B cell (primary cell): ENCODE measurements at regions not wholly inside any gene's neighbourhood (a gene's known extent, or its start where the extent isn't known, plus 50 kb on each side); places are given as distances from the start of the nearest gene placed in this dataset.

Source experiments
- ATAC-seq: fragments of 200-7000 bp; cut with Tn5 transposase; one replicate; pipeline ENCODE4 v1.10.0; 2021; ENCODE audit warnings: low read depth, mild to moderate bottlenecking, moderate number of reproducible peaks, moderate library complexity
- CTCF ChIA-PET: fragments of 350-600 bp; sonication (Branson Sonifier 250); formaldehyde crosslinking; loops from one replicate; lab custom pipeline; 2021; ENCODE audit warnings: antibody characterized with exemption, inconsistent platforms; lab: Charles Lee
- POLR2A ChIA-PET: fragments of 350-600 bp; sonication (Branson Sonifier 250); formaldehyde crosslinking; loops from one replicate; lab custom pipeline; 2021; ENCODE audit warnings: antibody characterized with exemption; lab: Charles Lee
- DNase-seq: peaks from one replicate; pipeline ENCODE4 v3.0.0; 2013
- H2AFZ ChIP-seq: 2 replicates; pipeline ENCODE4 v1.6.1; 2012; ENCODE audit warnings: mild to moderate bottlenecking, low read depth, low read length; ENCODE audit not compliant: insufficient read depth, poor library complexity, severe bottlenecking
- H3K27ac ChIP-seq, 2 donors: 1 replicate in 1 of 2; 2 replicates in 1 of 2; pipeline ENCODE4 v1.5.1; 2012 to 2013; ENCODE audit warnings: low read length in 2 of 2, mild to moderate bottlenecking in 2 of 2, moderate library complexity in 1 of 2
- H3K27me3 ChIP-seq, 4 experiments: fragments of 200-600 bp in 1 of 4; sonication (generic) in 1 of 4; replicated peaks in 1 of 4; 1 replicate in 2 of 4; 2 replicates in 2 of 4; pipeline versions ENCODE4 v1.6.1 to v1.7.0; 2013 to 2016; ENCODE audit warnings: low read length in 3 of 4, mild to moderate bottlenecking in 2 of 4, mixed read lengths in 1 of 4, moderate library complexity in 1 of 4; ENCODE audit not compliant: insufficient read depth in 4 of 4, control insufficient read depth in 3 of 4; ENCODE audit errors: control extremely low read depth in 1 of 4
- H3K36me3 ChIP-seq, 2 experiments: replicated peaks in 1 of 2; 1 replicate in 1 of 2; 2 replicates in 1 of 2; pipeline versions ENCODE4 v1.6.1 to v1.7.1; 2013; ENCODE audit warnings: low read length in 1 of 2; ENCODE audit not compliant: insufficient read depth in 2 of 2, control insufficient read depth in 1 of 2; ENCODE audit errors: control extremely low read depth in 1 of 2, extremely low read depth in 1 of 2
- H3K4me1 ChIP-seq, 2 donors: fragments of 200-600 bp in 1 of 2; sonication (generic) in 1 of 2; 1 replicate in 1 of 2; 2 replicates in 1 of 2; pipeline versions ENCODE4 v1.5.1 to v1.6.1; 2013 to 2017; ENCODE audit warnings: low read length in 2 of 2; ENCODE audit not compliant: control insufficient read depth in 2 of 2, insufficient read depth in 2 of 2
- H3K4me2 ChIP-seq: replicated peaks from 2 replicates; pipeline ENCODE3; 2012; ENCODE audit warnings: mild to moderate bottlenecking, low read depth, low read length; ENCODE audit not compliant: poor library complexity, severe bottlenecking
- H3K4me3 ChIP-seq, 5 experiments: fragments of 200-600 bp in 1 of 5; sonication (generic) in 1 of 5; 1 replicate in 3 of 5; 2 replicates in 2 of 5; pipeline versions ENCODE4 v1.5.1 to v1.7.0; 2011 to 2016; ENCODE audit warnings: low read length in 4 of 5, mild to moderate bottlenecking in 4 of 5, low read depth in 2 of 5, control low read depth in 1 of 5, moderate library complexity in 1 of 5; ENCODE audit not compliant: insufficient read depth in 1 of 5; ENCODE audit errors: control extremely low read depth in 1 of 5, extremely low read depth in 1 of 5
- H3K79me2 ChIP-seq: fragments of 200-600 bp; sonication (generic); one replicate; pipeline ENCODE4 v1.6.0; 2016; ENCODE audit warnings: low read length; ENCODE audit not compliant: control insufficient read depth, insufficient read depth
- H3K9ac ChIP-seq: fragments of 200-600 bp; sonication (generic); 2 replicates; pipeline ENCODE4 v1.6.1; 2017; ENCODE audit warnings: mild to moderate bottlenecking, low read length, moderate library complexity
- H3K9me3 ChIP-seq, 3 donors: one replicate each; pipeline versions ENCODE4 v1.6.1 to v1.7.1; 2013; ENCODE audit warnings: low read length in 2 of 3; ENCODE audit not compliant: control insufficient read depth in 2 of 3, insufficient read depth in 1 of 3; ENCODE audit errors: control extremely low read depth in 1 of 3
- H4K20me1 ChIP-seq: 2 replicates; pipeline ENCODE4 v1.6.0; 2012; ENCODE audit warnings: mild to moderate bottlenecking, low read length; ENCODE audit not compliant: insufficient read depth, control insufficient read depth, poor library complexity, severe bottlenecking
- H3K27ac Mint-ChIP-seq: one replicate; pipeline ENCODE4 v1.8.0; 2021; ENCODE audit warnings: mixed read lengths
- H3K27me3 Mint-ChIP-seq: one replicate; pipeline ENCODE4 v1.8.0; 2021; ENCODE audit warnings: mixed read lengths
- H3K4me1 Mint-ChIP-seq: one replicate; pipeline ENCODE4 v1.8.0; 2021; ENCODE audit warnings: mixed read lengths
- H3K4me3 Mint-ChIP-seq: one replicate; pipeline ENCODE4 v1.8.0; 2021; ENCODE audit warnings: mixed read lengths
- H3K9me3 Mint-ChIP-seq: one replicate; pipeline ENCODE4 v1.8.0; 2022; ENCODE audit warnings: mixed read lengths; ENCODE audit not compliant: insufficient read depth
- CTCF ChIP-seq: fragments of 200-600 bp; IDR thresholded peaks from one replicate; pipeline ENCODE4 v1.8.0; 2022; ENCODE audit warnings: antibody characterized with exemption, mild to moderate bottlenecking
- EZH2 ChIP-seq: IDR thresholded peaks from 2 replicates; pipeline ENCODE4 v1.6.1; 2012; ENCODE audit warnings: borderline replicate concordance, low read depth, mild to moderate bottlenecking, moderate library complexity, low read length; ENCODE audit not compliant: insufficient read depth, poor library complexity, severe bottlenecking
- WGBS: methylation state at CpG from one replicate; pipeline ENCODE4 v1.1.5; 2013; ENCODE audit warnings: missing lambda C conversion rate; ENCODE audit not compliant: insufficient coverage; 5-methylcytosine and 5-hydroxymethylcytosine counted together
- intact Hi-C: fragments of 100-400 bp; cut with micrococcal nuclease; formaldehyde crosslinking; loops from one replicate; pipeline ENCODE4 v1.10.0; 2022

DNA sequence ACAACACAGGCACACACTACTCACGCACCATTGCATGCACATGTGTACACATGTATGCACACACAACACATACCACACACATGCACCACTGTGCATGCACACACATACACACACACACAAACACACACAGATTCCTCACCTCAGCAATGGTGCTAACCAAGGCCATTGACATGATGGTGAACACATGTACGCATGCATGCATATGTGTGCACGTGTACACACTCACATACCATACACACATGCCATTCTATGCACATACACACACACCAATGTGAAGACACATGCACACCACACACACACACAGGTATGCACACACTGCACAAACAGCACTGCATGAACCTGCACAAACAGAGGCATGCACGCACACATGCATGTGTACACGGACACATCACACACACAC, 976.0 kb downstream of the DCDC2C start:
- no peaks in the 10 kb centered on the region for H4K20me1 ChIP-seq
- no peak overlapping the region for H3K27ac Mint-ChIP-seq
- no peak for DNase-seq
- H3K9me3 Mint-ChIP-seq: no peaks in the 10 kb centered on the region
- H3K4me3 Mint-ChIP-seq: no peak overlapping the region
- ChIA-PET CTCF (no interaction called here), POLR2A (no interaction called here)
- ATAC-seq: no peak
- TF ChIP-seq CTCF (no peak), EZH2 (no peak)
- no peaks in the 10 kb centered on the region for H3K27me3 Mint-ChIP-seq
- no peaks in the 10 kb centered on the region for H3K27me3 ChIP-seq
- H2AFZ ChIP-seq: no peak overlapping the region
- no peaks in the 10 kb centered on the region for H3K36me3 ChIP-seq
- H3K4me3 ChIP-seq: no peak overlapping the region
- WGBS: 98% methylated on average over 5 of the region's 5 CpGs
- no peak overlapping the region for H3K9ac ChIP-seq
- intact Hi-C loops: no loop called here
- H3K4me1 ChIP-seq: no peaks in the 10 kb centered on the region
- H3K27ac ChIP-seq: no peak overlapping the region
- H3K4me1 Mint-ChIP-seq: no peaks in the 10 kb centered on the region
- H3K79me2 ChIP-seq: no peaks in the 10 kb centered on the region
- peaks cover 0 to 12% (median 0%) of the 10 kb centered on the region in 3 donors for H3K9me3 ChIP-seq
- H3K4me2 ChIP-seq: no peak overlapping the region

DNA sequence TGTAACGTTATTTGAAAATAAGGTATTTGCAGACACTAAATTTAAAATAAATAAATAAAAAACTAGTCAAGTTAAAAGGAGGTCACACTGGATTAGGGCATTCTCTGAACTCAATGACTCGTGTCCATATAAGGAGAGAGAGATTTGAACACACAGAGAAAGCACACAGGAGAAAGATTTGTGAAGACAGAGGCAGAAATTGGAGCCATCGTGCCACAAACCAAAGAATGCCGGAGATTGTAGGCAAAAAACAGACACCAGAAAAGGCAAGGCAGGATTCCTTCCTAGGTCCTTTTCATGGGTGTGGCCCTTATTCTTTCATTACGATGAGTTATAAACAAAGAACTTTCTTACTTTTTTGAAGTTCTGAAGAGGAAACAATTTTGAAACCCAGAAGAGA, 981.5 kb downstream of the DCDC2C start:
- Mint-ChIP-seq H3K4me1 (no peaks in the 10 kb centered on the region), H3K27ac (no peak overlapping the region), H3K27me3 (no peaks in the 10 kb centered on the region), H3K9me3 (no peaks in the 10 kb centered on the region), H3K4me3 (no peak overlapping the region)
- no peak overlapping the region for H2AFZ ChIP-seq
- H3K27me3 ChIP-seq: no peaks in the 10 kb centered on the region
- POLR2A ChIA-PET: no interaction called here
- H3K4me1 ChIP-seq: no peaks in the 10 kb centered on the region
- 71% methylated on average over 3 of the region's 5 CpGs for WGBS
- H4K20me1 ChIP-seq: no peaks in the 10 kb centered on the region
- CTCF ChIA-PET: no interaction called here
- no peak for ATAC-seq
- no peak for DNase-seq
- H3K4me3 ChIP-seq: no peak overlapping the region
- no peak overlapping the region for H3K27ac ChIP-seq
- intact Hi-C loops: no loop called here
- no peak overlapping the region for H3K4me2 ChIP-seq
- H3K9me3 ChIP-seq: no peaks in the 10 kb centered on the region
- H3K36me3 ChIP-seq: no peaks in the 10 kb centered on the region
- H3K79me2 ChIP-seq: no peaks in the 10 kb centered on the region
- no peak overlapping the region for H3K9ac ChIP-seq
- no peak for TF ChIP-seq EZH2
- TF ChIP-seq CTCF: no peak
